CD4-positive, alpha-beta T cell (primary cell): ENCODE measurements at regions not wholly inside any gene's neighbourhood (a gene's known extent, or its start where the extent isn't known, plus 50 kb on each side); places are given as distances from the start of the nearest gene placed in this dataset.

Experiments used
- ATAC-seq: fragments of 200-7000 bp; cut with Tn5 transposase; one replicate; pipeline ENCODE4 v1.10.0; 2022; ENCODE audit warnings: mild to moderate bottlenecking; ENCODE audit not compliant: poor library complexity
- CTCF ChIA-PET: fragments of 350-600 bp; sonication (Branson Sonifier 250); formaldehyde crosslinking; loops from one replicate; lab custom pipeline; 2021; ENCODE audit warnings: antibody characterized with exemption, inconsistent platforms; lab: Charles Lee
- POLR2A ChIA-PET: fragments of 350-600 bp; sonication (Branson Sonifier 250); formaldehyde crosslinking; loops from one replicate; lab custom pipeline; 2021; ENCODE audit warnings: antibody characterized with exemption, inconsistent platforms; lab: Charles Lee
- DNase-seq, 14 experiments: peaks; one replicate each; pipeline ENCODE4 v3.0.0-alpha.2; 2013 to 2020; ENCODE audit warnings: mixed read lengths in 2 of 14
- H3K27ac ChIP-seq, 2 donors: one replicate each; pipeline versions ENCODE4 v1.5.1 to v1.7.0; 2013; ENCODE audit warnings: low read length in 2 of 2, low read depth in 1 of 2, mild to moderate bottlenecking in 1 of 2
- H3K27me3 ChIP-seq, 2 experiments: 1 replicate in 1 of 2; 2 replicates in 1 of 2; pipeline versions ENCODE4 v1.6.1 to v1.7.0; 2013; ENCODE audit warnings: low read length in 2 of 2, control low read depth in 1 of 2, mild to moderate bottlenecking in 1 of 2, moderate library complexity in 1 of 2; ENCODE audit not compliant: insufficient read depth in 2 of 2, control insufficient read depth in 1 of 2
- H3K36me3 ChIP-seq: one replicate; pipeline ENCODE4 v1.6.1; 2013; ENCODE audit warnings: low read length, control low read depth; ENCODE audit not compliant: insufficient read depth
- H3K4me1 ChIP-seq: one replicate; pipeline ENCODE4 v1.6.1; 2013; ENCODE audit warnings: low read length, control low read depth; ENCODE audit not compliant: insufficient read depth
- H3K4me3 ChIP-seq: one replicate; pipeline ENCODE4 v1.5.1; 2013; ENCODE audit warnings: mild to moderate bottlenecking, low read length, moderate library complexity
- H3K9me3 ChIP-seq, 2 experiments: 1 replicate in 1 of 2; 2 replicates in 1 of 2; pipeline versions ENCODE4 v1.6.1 to v1.7.0; 2013; ENCODE audit warnings: low read length in 2 of 2, mild to moderate bottlenecking in 2 of 2, control low read depth in 1 of 2, moderate library complexity in 1 of 2; ENCODE audit not compliant: control insufficient read depth in 1 of 2, insufficient read depth in 1 of 2
- H3K27ac Mint-ChIP-seq: one replicate; pipeline ENCODE4 v1.8.0; 2020; ENCODE audit warnings: mixed read lengths
- H3K27me3 Mint-ChIP-seq: one replicate; pipeline ENCODE4 v1.8.0; 2021; ENCODE audit warnings: mixed read lengths
- H3K36me3 Mint-ChIP-seq: one replicate; pipeline ENCODE4 v1.8.0; 2021; ENCODE audit warnings: low read depth, mixed read lengths
- H3K4me1 Mint-ChIP-seq: one replicate; pipeline ENCODE4 v1.8.0; 2021; ENCODE audit warnings: low read depth, mixed read lengths
- H3K4me3 Mint-ChIP-seq: one replicate; pipeline ENCODE4 v1.8.0; 2020; ENCODE audit warnings: mild to moderate bottlenecking, mixed read lengths
- H3K9me3 Mint-ChIP-seq: one replicate; pipeline ENCODE4 v1.8.0; 2020; ENCODE audit warnings: mixed read lengths
- intact Hi-C, 2 experiments: fragments of 100-400 bp; cut with DNase I in 1 of 2; cut with micrococcal nuclease in 1 of 2; formaldehyde crosslinking; loops; one replicate each; pipeline versions ENCODE4 v1.15.1 to v1.9.0; 2023 to 2025; cut with DNase I, micrococcal nuclease
- TF ChIP-seq, protein P1 (sequence below): fragments of 200-600 bp; IDR thresholded peaks from one replicate; pipeline ENCODE4 v1.8.0; 2022; ENCODE audit warnings: antibody characterized with exemption, mild to moderate bottlenecking

DNA sequence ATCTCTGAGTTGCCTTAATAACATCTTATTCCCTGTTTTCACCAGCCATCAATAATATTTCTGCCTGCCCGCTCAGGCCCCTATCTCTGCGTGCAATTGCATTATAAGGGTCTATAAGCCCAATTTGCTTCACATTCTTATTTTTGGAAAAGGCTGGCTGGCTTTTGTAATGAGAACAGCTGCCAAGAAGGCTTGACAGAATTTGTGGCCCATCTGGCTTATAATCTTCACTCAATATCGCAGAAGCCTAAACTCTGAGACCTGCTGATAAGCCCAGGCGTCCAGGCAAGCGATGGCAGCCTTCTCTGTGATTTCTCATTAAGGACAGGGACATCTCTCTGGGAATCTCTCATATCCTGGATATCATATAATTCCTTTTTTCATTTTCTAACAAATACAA, 1618.6 kb upstream of the CELF4 start:
- ChIA-PET POLR2A (no interaction called here), CTCF (no interaction called here)
- TF ChIP-seq, protein P1, sequence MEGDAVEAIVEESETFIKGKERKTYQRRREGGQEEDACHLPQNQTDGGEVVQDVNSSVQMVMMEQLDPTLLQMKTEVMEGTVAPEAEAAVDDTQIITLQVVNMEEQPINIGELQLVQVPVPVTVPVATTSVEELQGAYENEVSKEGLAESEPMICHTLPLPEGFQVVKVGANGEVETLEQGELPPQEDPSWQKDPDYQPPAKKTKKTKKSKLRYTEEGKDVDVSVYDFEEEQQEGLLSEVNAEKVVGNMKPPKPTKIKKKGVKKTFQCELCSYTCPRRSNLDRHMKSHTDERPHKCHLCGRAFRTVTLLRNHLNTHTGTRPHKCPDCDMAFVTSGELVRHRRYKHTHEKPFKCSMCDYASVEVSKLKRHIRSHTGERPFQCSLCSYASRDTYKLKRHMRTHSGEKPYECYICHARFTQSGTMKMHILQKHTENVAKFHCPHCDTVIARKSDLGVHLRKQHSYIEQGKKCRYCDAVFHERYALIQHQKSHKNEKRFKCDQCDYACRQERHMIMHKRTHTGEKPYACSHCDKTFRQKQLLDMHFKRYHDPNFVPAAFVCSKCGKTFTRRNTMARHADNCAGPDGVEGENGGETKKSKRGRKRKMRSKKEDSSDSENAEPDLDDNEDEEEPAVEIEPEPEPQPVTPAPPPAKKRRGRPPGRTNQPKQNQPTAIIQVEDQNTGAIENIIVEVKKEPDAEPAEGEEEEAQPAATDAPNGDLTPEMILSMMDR = no peak

DNA sequence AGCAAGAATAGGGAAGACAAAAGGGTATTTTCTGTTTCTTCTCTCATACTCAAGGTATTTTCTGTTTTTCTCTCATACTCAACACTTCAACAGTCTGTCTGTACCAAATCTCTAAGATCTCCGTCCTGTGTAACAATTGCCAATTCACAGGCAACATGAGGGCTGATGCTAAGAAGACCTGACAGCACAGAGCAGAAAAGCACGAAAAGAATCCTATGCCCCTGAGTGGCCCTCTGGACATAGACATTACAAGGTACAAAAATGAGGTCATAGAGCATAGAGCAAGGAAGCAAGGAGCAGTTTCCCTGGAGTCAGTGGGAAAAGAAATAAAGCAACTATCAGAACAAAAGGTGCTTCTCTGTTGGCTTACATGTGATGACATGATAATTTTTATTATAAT, 1612.6 kb upstream of the CELF4 start:
- Histone ChIP-seq H3K36me3 (no peaks in the 10 kb centered on the region), H3K9me3 (no peaks in the 10 kb centered on the region), H3K4me1 (no peaks in the 10 kb centered on the region), H3K27me3 (no peaks in the 10 kb centered on the region), H3K27ac (no peak overlapping the region), H3K4me3 (no peak overlapping the region)
- TF ChIP-seq, protein P1 = no peak
- intact Hi-C loops = no loop called here
- no peaks in the 10 kb centered on the region for H3K27me3 Mint-ChIP-seq
- H3K4me3 Mint-ChIP-seq = no peak overlapping the region
- no peaks in the 10 kb centered on the region for H3K36me3 Mint-ChIP-seq
- ChIA-PET POLR2A (no interaction called here), CTCF (no interaction called here)
- H3K4me1 Mint-ChIP-seq = no peaks in the 10 kb centered on the region
- no peaks in the 10 kb centered on the region for H3K9me3 Mint-ChIP-seq
- no peak for DNase-seq
- ATAC-seq = no peak
- no peak overlapping the region for H3K27ac Mint-ChIP-seq

More for the DNA sequence above, 1618.6 kb upstream of the CELF4 start:
- Histone ChIP-seq H3K4me1 (no peaks in the 10 kb centered on the region), H3K27me3 (no peaks in the 10 kb centered on the region), H3K9me3 (no peaks in the 10 kb centered on the region), H3K4me3 (no peak overlapping the region), H3K36me3 (no peaks in the 10 kb centered on the region), H3K27ac (no peak overlapping the region)
- no peak for ATAC-seq
- intact Hi-C loops = no loop called here
- no peaks in the 10 kb centered on the region for H3K4me1 Mint-ChIP-seq
- no peaks in the 10 kb centered on the region for H3K36me3 Mint-ChIP-seq
- no peak overlapping the region for H3K27ac Mint-ChIP-seq
- no peak overlapping the region for H3K4me3 Mint-ChIP-seq
- no peaks in the 10 kb centered on the region for H3K27me3 Mint-ChIP-seq
- no peaks in the 10 kb centered on the region for H3K9me3 Mint-ChIP-seq
- no peak for DNase-seq

DNA sequence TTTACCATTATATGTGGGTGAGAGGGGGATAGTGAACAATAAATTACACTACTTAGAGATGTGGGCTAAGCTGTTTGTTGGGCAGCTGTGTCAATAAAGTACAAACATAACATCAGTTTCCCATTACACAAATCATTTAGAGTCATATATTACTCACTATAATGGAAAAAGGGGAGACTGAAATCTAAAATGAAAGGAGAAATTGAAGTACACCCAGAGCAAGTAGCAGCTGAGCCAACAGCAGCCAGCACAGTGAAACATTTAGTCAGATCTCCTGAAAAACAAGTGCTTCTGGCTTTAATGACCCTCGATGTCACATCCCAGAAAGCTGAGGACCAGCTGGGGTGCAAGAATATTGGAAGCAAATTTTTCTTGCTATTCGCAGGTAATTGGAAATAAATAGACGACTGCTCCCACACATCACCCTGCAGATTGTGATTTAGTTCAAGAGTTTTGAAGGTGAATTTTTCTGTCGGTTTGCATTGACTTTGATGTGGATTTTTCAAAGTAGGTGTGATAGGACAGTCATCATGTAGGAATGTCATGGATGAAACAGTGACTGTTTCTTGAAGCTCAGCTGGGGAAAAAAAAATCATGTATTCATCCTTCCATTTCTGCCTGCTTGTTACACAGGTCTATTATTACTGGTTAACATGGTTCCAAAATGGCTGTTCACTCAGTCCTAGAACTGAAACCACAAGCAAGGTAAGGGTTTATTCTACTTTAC, 1607.3 kb upstream of the CELF4 start:
- ChIA-PET CTCF (no interaction called here), POLR2A (no interaction called here)
- Histone ChIP-seq H3K27me3 (no peaks in the 10 kb centered on the region), H3K27ac (no peak overlapping the region), H3K4me3 (no peak overlapping the region), H3K36me3 (no peaks in the 10 kb centered on the region), H3K4me1 (no peaks in the 10 kb centered on the region), H3K9me3 (no peaks in the 10 kb centered on the region)
- DNase-seq = no peak
- peaks cover 2% of the 10 kb centered on the region for H3K9me3 Mint-ChIP-seq
- intact Hi-C loops = no loop called here
- H3K36me3 Mint-ChIP-seq = no peaks in the 10 kb centered on the region
- no peaks in the 10 kb centered on the region for H3K4me1 Mint-ChIP-seq
- ATAC-seq = no peak
- TF ChIP-seq, protein P1 = no peak
- H3K27me3 Mint-ChIP-seq = no peaks in the 10 kb centered on the region
- no peak overlapping the region for H3K27ac Mint-ChIP-seq
- no peak overlapping the region for H3K4me3 Mint-ChIP-seq
